Stimulated activated CD8-positive, alpha-beta memory T cell treated with anti-CD3 and anti-CD28 coated beads, Interleukin-2, amount 100 ng/mL, for 1 hour (primary cell): ENCODE measurements at regions not wholly inside any gene's neighbourhood (a gene's known extent, or its start where the extent isn't known, plus 50 kb on each side); places are given as distances from the start of the nearest gene placed in this dataset.
"Not testable (repeated sequence)": the region's sequence is repeated elsewhere in the genome, so short reads cannot be mapped to it uniquely, and the experiment has no call there.

Source experiments
- DNase-seq, 2 donors: peaks; one replicate each; pipeline ENCODE4 v3.0.0-alpha.2; 2020; ENCODE audit warnings: low read depth in 2 of 2

DNA sequence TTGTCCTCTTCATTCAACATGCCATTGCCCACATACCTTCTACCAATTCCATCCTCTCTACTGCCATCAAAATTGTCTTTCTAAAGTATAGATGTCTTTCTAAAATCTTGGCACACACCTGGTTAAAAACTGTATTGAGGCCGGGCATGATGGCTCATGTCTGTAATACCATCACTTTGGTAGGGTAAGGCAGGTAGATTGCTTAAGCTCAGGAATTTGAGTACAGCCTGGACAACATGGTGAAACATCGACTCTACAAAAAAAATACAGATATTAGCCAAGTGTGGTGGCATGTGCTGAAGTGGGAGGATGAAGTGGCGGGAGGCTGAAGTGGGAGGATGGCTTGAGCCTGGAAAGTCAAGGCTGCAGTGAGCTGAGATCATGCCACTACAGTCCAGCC, 412.1 kb downstream of the TMEM38B start:
- no peak for DNase-seq

DNA sequence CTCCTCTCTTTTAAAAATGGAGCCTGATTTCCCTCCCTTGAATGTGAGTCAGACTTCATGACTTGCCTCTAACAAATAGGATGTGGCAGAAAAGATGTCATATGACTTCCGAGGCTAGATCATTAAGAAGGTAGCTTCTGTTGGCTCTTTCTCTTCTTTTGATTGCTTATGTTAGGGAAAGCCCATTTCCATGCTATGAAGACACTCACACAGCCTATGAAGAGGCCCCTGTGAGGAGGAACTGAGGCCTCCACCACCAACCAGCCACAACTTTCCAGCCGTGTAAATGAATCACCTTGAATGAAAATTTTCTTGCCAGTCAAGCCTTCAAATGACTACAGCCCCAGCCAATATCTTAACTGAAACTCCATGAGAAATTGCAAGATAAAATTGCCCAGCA, 413.4 kb downstream of the TMEM38B start:
- no peak for DNase-seq

DNA sequence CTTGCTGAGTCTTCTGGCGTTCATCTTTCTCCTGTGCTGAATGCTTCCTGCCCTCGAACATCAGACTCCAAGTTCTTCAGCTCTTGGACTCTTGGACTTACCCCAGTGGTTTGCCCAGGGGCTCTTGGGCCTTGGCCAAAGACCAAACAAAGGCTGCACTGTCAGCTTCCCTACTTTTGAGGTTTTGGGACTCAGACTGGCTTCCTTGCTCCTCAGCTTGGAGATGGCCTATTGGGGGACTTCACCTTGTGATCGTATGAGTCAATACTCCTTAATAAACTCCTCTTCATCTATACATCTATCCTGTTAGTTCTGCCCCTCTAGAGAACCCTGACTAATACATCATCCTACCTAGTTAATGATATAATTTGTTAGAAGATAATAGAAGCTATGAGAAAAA, 415.4 kb downstream of the TMEM38B start:
- DNase-seq = not testable (repeated sequence)

DNA sequence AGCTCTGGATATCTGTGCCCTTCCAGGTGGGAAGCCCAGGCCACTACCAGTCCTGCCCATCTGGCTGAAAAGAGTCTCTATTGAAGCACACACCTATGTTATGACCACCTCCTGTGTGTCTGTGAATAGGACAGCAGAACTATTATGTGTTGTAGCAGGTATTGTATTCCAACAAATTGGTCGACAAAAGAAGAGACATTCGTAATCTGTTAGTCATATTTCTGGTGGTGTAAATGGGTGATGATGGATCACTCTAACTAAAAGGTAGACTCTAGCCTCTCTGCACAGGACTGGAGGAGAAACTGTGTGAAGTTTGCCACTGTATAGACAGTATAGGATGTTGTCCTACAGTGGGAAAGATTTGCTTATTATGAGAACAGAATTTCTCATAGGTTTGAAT, 416.1 kb downstream of the TMEM38B start:
- DNase-seq = no peak

DNA sequence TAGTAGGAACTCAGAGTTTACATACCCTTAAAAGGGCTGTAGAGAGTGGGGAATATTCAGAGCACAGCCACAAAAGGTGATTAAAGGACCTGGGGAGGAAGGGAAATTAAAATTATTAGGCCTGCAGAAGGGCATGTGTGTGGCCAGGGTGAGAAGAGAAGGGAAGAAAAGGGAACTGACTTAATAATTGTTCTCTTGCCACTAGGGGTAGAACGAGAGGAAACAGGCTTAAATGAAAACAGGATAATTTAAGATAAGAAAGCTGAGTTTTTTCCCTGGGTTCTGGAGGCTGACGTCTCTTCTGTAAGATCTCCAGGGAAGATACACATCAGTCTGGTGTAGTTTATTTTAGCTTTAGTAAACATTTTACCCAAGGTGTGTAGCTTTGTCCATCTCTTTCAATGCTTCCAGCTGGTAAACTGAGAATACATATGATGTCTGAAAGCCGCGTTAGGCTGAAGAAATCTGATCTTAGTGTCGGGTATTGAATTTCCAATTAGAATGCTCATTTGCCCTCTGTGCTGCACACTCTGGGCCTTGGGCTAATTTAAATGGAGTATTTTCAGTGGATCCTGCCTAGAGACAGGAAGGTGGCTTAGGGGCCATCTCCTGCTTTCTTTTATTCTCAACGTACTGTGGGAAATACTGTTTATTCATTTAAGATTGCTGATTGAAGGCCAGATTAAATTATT, 416.8 kb downstream of the TMEM38B start:
- DNase-seq = no peak

DNA sequence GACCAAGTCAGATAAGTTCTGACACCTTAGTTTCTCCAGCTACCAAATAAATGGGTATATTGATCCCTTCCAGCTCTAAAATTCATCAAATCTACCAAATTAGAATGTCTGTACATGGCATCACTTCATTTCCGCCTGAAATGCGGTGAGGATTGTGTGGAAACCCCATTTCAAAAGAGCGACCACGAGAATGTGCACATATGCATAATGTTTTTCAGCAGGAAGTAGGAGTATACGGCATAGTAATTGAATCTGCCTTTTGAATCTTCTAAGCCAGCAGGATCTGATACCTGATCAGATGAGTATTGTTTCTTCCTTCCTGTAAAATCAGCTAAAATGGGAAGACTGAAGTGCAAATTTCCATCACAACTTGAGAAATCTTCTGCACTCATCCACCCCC, 418.6 kb downstream of the TMEM38B start:
- DNase-seq = no peak

DNA sequence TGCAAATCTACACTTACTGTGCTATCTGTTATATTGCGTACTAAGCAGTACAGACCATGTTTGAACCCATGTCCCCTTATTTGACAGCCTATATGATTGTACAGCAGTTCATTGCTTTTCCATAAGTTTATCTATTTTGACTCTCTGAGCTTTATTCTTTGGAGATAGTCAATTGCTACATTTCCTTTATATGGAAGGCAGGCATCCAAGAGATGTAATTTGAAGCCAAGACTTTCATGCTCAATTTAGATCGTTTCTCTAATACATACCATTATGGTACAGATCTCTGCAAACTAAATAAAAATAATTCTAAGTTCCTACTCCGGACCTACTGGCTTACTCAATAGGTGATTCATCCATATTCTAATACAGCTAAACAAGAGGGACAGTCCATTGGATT, 424.8 kb downstream of the TMEM38B start:
- DNase-seq = no peak

DNA sequence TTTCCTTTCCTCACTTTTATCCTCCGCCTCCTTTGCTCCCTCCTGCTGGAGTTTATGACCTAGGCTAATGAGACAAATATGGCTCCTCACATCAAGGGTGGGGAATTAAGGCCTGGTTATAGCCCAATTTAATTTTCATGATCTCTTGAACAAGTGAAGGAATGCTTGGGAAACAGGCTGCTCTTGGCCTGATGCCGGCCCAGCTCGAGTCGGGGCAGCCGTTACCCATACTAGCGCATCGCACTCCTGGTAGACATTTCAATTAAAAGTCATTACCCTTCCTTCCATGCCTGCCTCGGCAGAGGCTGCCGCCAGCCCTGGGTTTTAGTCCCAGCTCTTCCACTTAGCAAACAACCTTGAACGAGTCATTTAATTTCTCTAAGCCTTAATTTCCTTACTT, 425.7 kb downstream of the TMEM38B start:
- no peak for DNase-seq

DNA sequence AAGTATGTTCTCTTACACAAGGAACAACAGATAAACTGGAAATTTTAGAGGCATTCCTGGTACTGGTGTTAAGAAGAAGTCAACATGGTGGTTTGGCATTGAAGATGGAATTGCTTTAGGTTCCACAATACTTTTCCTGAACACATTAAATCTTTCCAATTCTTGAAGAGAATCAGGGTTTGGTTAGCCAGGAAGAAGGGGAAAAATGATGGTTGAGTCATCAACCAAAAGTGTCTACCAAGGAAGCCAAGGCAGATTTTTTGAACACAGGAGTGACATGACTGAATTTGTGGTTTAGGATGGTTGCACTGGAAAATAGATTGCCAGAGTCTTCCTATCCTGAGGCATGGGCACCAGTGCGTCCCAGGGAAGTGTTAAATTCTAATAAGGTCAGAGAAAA, 433.4 kb downstream of the TMEM38B start:
- DNase-seq = no peak

DNA sequence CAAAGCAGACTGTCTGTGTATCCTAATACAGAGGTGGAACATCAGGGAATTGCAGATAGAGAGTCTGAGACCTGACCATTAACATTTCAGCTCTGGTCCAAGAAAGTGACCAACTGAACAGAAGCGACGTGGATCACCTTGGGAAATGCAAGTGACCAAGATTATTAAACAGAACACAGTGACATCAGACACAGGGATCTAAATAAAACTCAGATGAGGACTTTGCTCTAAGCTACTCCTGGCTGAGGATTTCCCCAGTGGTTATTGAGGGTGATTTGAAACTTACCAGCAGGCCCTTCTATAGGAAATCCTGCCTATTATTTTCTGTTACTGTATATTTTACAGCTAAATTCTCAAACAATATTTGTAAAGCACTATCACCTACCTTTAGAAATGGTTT, 436.0 kb downstream of the TMEM38B start:
- DNase-seq = no peak

DNA sequence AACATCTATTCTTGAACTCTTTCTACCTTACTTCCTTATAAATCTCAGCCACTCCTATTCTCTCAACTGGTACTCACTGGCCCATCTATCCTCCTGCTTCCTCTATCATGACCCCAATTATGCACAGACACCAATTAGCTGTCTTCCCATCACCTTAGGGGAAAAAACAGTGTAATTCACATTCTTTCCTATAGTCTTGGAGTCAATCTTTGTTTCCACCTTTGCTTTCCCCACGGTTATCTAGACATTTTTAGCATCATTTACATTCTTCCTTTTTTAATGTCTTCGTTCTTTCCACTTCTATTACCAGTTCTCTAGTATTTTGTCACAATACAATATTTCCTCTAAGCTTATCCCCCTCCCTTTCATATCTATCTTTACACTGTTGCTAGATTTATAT, 449.4 kb downstream of the TMEM38B start:
- DNase-seq = no peak

DNA sequence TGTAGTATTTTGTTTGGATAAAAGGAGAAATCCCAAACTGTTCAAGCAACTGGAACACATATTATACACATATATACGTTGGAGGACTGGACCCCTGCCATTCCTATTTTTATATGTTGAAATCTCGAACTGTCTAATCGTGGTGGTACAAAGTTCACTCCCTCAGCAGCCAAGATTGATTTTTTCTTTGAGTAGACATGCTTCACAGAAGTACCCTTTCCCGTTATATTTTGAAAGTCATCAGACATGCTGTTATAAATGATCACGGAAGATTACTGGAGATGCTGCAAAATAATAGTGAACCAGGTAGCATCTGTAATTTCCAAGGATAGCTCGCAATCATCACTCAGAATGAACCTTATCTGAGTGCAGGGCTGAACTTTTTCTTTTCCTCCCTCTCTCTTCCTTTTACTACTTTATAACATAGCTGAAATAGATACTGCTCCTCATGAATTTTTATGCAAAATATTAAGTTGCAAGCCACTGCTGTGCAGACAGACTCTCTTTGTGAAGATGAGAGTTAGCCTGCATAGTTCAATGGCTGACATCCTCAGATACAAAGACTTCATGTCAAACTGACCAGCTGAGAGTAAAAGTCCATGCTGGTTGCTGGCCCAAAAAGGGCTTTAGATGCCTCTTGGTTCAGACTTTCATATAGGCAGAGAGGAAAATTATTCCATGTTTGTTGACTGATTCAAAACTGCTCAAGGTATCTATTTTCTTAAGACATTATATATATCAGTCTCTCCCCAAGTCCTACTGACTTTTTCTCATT, 451.9 kb downstream of the TMEM38B start:
- no peak for DNase-seq

DNA sequence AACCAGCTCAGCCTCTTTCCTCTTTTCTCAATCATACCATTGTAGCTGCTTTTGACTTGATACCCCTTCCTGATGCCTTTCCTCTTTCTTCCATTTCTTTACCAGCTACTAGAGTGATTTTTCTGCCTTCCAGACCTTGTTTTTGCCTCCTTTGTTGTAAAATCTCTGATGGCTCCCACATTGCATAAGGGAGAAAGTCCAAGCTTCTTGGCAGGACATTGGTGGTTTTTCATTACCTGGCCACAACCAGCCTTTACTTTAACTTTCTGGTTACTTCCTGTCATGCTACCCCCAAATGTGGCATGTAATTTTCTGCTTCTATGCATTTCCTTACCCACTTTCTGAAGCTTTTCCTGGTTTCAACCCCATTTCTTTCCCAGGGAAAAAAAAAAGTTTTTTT, 452.5 kb downstream of the TMEM38B start:
- DNase-seq = no peak

DNA sequence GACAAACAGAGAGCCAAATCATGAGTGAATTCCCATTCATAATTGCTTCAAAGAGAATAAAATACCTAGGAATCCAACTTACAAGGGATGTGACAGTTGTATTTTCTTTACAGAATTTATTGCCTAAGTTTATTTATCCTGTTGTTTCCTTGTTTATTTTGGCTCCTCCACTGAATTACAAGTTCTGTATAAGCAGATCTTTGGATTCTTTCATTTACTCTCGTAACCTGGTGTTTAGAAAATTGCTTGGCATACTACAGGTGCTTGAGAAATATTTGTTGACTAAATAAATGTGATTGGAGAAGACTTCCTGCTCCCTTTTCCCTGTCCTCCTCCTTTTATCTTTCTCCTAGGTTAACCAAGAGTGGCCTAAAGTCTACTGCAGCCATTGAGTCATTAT, 455.6 kb downstream of the TMEM38B start:
- no peak for DNase-seq

DNA sequence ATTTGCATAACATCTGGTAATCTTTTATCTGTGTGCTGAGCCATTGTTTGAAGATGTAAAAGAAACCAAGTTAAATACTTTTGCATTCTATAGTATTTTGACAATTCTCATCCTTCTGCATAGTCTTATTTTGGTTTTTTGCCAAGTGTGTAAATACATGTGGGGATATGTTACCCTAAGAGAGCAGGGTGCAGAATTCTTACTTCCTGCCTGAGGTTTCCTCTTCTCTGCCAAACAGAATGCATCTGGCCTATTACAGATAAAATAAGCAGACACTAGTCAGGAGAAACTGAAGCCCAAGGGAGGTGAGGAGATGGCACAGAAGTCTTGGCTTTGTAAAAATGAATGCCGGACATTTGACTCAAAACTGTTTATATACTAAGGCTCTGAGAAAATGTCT, 462.1 kb downstream of the TMEM38B start:
- no peak for DNase-seq

DNA sequence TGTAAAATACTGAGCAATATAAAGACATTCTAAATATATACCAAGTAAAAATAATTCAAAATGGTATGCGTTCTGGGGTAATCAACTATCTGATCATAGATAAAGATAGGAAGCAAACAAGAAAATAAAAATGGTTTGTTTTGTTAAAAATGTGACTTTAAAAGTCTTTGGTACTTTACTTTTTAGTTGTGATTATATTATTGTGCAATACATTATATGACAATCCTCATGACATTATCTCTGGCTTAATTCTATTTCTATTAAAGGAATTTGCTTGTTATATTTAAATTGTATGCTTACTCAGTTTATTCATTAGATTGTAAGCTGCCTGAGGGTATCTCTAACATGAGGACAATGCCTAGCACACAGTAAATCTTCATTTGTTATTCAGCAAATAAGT, 477.9 kb downstream of the TMEM38B start:
- DNase-seq = no peak

DNA sequence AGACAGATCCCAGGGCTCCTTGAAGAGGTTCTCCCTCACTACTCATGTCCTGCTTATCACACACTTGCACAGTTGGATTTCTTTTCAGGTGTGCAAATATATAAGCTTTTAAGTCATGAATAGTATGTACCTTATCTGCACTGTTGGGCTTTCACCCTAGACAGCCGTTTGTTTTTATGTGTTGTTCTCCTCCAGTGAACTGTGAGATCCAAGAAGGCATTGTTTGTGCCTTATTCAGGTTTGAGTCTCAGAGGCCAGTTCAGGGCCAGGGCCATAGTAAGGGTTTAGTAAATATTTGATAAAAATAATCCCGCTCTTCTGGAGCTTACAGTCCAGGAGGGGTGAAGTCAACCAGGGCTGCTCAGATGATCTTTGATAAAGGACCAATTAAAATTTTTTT, 480.0 kb downstream of the TMEM38B start:
- DNase-seq = no peak

DNA sequence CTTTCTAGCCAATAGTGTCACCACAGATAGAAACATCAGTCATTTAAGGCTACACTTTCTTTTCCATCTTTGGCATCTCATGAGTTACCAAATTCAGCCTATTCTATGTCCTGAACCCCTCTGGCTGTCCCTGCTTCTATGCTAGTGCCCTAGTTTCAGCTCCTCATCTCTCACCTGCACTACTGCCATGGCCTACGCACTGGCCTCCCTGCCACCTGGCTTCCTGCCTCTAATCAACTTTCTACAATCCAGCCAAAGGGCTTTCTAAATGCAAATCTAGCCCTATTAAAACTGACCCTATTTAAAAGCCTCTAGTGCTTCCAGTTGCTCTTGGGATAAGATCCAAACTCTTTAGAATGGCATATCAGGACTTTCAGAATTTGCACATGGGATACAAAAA, 482.9 kb downstream of the TMEM38B start:
- no peak for DNase-seq

DNA sequence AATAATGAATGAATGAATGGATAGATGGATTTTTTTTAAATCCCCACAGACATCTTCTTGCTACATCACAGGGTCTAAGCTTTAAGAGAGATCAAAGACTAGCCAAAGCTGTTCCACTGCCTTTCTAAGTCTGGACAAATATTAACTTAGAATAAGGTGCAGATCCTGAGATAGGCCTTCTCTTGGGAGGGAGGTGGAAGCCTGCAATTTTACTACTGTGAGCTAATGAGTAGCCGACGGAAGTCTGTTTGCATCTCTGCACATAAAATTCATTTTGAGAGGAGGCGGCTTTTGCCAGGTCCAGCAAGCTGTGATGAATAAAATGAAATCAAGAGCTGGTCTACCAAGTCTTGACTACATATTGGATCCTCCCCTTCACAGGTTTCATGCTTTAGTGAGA, 484.9 kb downstream of the TMEM38B start:
- no peak for DNase-seq

DNA sequence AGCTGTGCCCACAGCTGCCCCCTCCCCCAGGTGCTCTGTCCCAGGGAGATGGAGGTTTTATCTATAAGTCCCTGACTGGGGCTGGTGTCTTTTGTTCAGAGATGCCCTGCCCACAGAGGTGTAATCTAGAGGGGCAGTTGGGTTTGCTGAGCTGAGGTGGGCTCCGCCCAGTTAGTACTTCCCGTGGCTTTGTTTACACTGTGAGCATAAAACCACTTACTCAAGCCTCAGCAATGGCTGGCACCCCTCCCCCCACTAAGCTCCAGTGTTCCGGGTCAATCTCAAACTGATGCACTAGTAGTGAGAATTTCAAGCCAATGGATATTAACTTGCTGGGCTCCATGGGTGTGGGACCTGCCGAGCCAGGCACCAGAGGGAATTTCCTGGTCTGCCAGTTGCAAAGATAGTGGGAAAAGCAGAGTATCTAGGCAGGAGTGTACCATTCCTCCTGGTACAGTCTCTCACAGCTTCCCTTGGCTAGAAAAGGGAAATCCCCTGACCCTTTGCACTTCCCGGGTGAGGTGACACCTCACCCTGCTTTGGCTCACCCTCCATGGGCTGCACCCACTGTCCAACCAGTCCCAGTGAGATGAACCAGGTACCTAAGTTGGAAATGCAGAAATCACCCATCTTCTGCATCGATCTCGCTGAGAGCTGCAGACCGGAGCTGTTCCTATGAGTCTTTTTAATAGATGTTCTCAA, 509.6 kb downstream of the TMEM38B start:
- DNase-seq = peak in 1 of 2 donors; percentile 0

DNA sequence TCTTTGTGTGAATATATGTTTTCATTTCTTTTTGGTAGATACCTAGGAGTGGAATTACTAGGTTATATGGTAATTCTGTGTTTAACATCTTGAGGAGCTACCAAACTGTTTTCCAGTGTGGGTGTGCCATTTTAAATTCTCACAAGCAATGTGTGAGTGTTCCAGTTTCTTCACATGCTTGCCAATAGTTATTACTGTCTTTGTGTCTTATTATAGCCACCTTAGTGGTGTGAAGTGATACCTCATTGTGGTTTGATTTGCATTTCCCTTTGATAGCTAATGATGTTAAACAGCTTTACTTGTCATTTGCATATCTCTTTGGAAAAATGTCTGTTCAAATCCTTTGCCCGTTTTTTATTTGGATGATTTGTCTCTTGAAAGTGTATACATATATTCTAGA, 513.0 kb downstream of the TMEM38B start:
- no peak for DNase-seq

DNA sequence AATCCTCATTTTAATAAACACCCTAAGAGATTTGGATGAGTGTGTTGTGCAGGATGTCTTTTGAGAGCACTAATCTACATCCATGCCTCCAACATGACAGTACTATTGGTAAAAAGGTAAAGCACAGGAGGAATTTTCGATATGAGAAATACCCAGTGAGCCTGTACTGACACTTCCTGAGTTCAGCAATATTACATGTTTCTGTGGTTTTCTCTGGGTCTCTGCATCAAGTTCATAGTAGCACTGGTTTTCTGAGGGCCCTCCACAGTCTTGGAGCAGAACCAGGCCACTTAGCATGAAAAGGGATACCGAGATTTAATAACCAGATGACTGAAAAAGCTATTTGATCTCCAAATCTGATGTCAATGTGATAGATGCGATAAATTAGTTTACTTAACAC, 524.1 kb downstream of the TMEM38B start:
- DNase-seq = no peak

DNA sequence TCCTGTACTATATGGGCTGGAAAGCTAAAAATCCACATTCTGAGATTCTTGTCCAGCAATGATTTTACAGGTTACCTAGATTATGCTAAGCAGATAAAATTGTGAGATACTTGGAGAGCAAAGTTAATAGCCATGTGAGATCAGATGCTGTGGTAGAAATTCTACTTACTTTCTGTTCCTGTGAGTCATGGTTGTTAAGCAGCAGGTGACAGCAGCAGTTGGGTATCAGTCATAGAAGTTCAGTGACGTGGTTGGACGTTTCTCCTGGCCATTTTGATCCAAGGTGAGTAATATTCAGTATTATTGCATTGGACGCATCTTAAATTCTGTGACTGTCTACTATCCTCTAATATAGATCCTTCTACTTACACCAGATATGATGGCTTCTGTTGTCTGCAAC, 524.5 kb downstream of the TMEM38B start:
- no peak for DNase-seq
